ENCODE measurements at regions not wholly inside any gene's neighbourhood (a gene's known extent, or its start where the extent isn't known, plus 50 kb on each side); places are given as distances from the start of the nearest gene placed in this dataset.

- no peaks in the 10 kb centered on the region for H3K36me3 ChIP-seq
- H3K4me3 ChIP-seq, result no peak overlapping the region
- intact Hi-C loops (cut with DNase I), result no loop called here
- H3K27ac ChIP-seq (replicated peaks in 1 of 4), result no peak overlapping the region
- no peaks in the 10 kb centered on the region for H3K9me3 ChIP-seq
- H3K4me1 ChIP-seq, result no peaks in the 10 kb centered on the region
- 80% methylated on average over 1 of the region's 2 CpGs for WGBS
- TF ChIP-seq POLR2AphosphoS5 (IDR thresholded peaks at IDR 0.05) (no peak), EP300 (IDR thresholded peaks at IDR 0.05) (no peak)
- peaks cover 0 to 10% (median 0%) of the 10 kb centered on the region in 4 donors for H3K27me3 ChIP-seq
- DNase-seq (ENCODE audit: extremely low spot score), result no peak
These were observed 78.8 kb upstream of the VOPP1 start for GRCh38 chr7:55651057-55651456.

DNA sequence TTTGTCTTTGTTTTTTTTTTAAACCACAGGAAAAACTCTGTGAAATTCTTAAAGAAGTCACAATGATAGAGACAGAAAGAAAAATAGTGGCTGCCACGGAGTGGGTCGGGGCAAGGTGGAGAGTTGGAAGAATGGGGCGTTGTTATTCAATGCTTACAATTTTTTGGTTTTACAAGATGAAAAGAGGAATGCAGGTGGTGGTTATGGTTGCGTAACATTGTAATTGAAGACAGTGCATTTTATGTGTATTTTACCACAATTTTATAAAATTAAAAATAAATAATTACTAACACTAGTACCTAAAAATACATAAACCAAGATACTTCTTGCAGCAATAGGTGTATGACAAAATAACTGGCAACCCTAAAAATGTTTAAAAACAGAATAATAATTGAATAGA lies 76.9 kb upstream of the VOPP1 start:
- Histone ChIP-seq H3K36me3 (no peaks in the 10 kb centered on the region), H3K4me1 (no peaks in the 10 kb centered on the region), H3K9me3 (no peaks in the 10 kb centered on the region), H3K27ac (replicated peaks in 1 of 4) (no peak overlapping the region), H3K4me3 (no peak overlapping the region), H3K27me3 (peaks cover 0 to 10% (median 0%) of the 10 kb centered on the region in 4 donors)
- 92% methylated on average over 4 of the region's 4 CpGs for WGBS
- no peak for DNase-seq (ENCODE audit: extremely low spot score)
- TF ChIP-seq POLR2AphosphoS5 (IDR thresholded peaks at IDR 0.05), result no peak
- TF ChIP-seq POLR2A (IDR thresholded peaks at IDR 0.05; ENCODE audit: low read depth), result no peak
- TF ChIP-seq CTCF (IDR thresholded peaks at IDR 0.05), result no peak
- no peak for TF ChIP-seq EP300 (IDR thresholded peaks at IDR 0.05)
- intact Hi-C loops (cut with DNase I), result no loop called here

GRCh38 chr7:55644567-55644966 lies 72.3 kb upstream of the VOPP1 start:
- H3K27ac ChIP-seq (replicated peaks in 1 of 4), result no peak overlapping the region
- peaks cover 0 to 3% (median 0%) of the 10 kb centered on the region in 4 donors for H3K27me3 ChIP-seq
- no peaks in the 10 kb centered on the region for H3K36me3 ChIP-seq
- H3K9me3 ChIP-seq, result no peaks in the 10 kb centered on the region
- intact Hi-C loops (cut with DNase I), result no loop called here
- no peak for DNase-seq (ENCODE audit: extremely low spot score)
- TF ChIP-seq CTCF (IDR thresholded peaks at IDR 0.05) (no peak), EP300 (IDR thresholded peaks at IDR 0.05) (no peak)
- peaks cover 0 to 6% (median 3%) of the 10 kb centered on the region in 4 donors for H3K4me1 ChIP-seq
- no peak overlapping the region for H3K4me3 ChIP-seq
- WGBS, result 85% methylated on average over 3 of the region's 3 CpGs

GRCh38 chr7:55642266-55642665 lies 70.0 kb upstream of the VOPP1 start:
- intact Hi-C loops (cut with DNase I), result no loop called here
- H3K4me1 ChIP-seq, result peaks cover 0 to 6% (median 3%) of the 10 kb centered on the region in 4 donors
- DNase-seq (ENCODE audit: extremely low spot score), result no peak
- H3K4me3 ChIP-seq, result no peak overlapping the region
- H3K27ac ChIP-seq (replicated peaks in 1 of 4), result no peak overlapping the region
- H3K9me3 ChIP-seq, result no peaks in the 10 kb centered on the region
- H3K36me3 ChIP-seq, result no peaks in the 10 kb centered on the region
- TF ChIP-seq EP300 (IDR thresholded peaks at IDR 0.05) (no peak), CTCF (IDR thresholded peaks at IDR 0.05) (no peak), POLR2A (IDR thresholded peaks at IDR 0.05; ENCODE audit: low read depth) (no peak), POLR2AphosphoS5 (IDR thresholded peaks at IDR 0.05) (no peak)
- H3K27me3 ChIP-seq, result peaks cover 0 to 3% (median 0%) of the 10 kb centered on the region in 4 donors

- Histone ChIP-seq H3K4me3 (no peak overlapping the region), H3K27ac (replicated peaks in 1 of 4) (no peak overlapping the region), H3K27me3 (peaks cover 0 to 3% (median 0%) of the 10 kb centered on the region in 4 donors), H3K9me3 (no peaks in the 10 kb centered on the region), H3K4me1 (peaks cover 0 to 6% (median 3%) of the 10 kb centered on the region in 4 donors), H3K36me3 (no peaks in the 10 kb centered on the region)
- TF ChIP-seq POLR2AphosphoS5 (IDR thresholded peaks at IDR 0.05) (no peak), CTCF (IDR thresholded peaks at IDR 0.05) (no peak), POLR2A (IDR thresholded peaks at IDR 0.05; ENCODE audit: low read depth) (no peak), EP300 (IDR thresholded peaks at IDR 0.05) (no peak)
- DNase-seq (ENCODE audit: extremely low spot score), result no peak
- intact Hi-C loops (cut with DNase I), result no loop called here
These were observed 69.5 kb upstream of the VOPP1 start for GRCh38 chr7:55641811-55642210.

All from esophagus muscularis mucosa (tissue), 4 donors.